ENCODE measurements at regions not wholly inside any gene's neighbourhood (a gene's known extent, or its start where the extent isn't known, plus 50 kb on each side); places are given as distances from the start of the nearest gene placed in this dataset.
"Not testable (repeated sequence)": the region's sequence is repeated elsewhere in the genome, so short reads cannot be mapped to it uniquely, and the experiment has no call there.

- Mint-ChIP-seq H3K36me3 (no peaks in the 10 kb centered on the region), H3K9me3 (no peaks in the 10 kb centered on the region), H3K27ac (no peak overlapping the region)
- DNase-seq (ENCODE audit: low spot score in 2 of 2) (no peak), ATAC-seq (no peak)
Observed at GRCh38 chr6:8857160-8857559, 421.8 kb upstream of the SLC35B3 start.

GRCh38 chr6:8855411-8855810 lies 420.1 kb upstream of the SLC35B3 start:
- no peak overlapping the region for H3K27ac Mint-ChIP-seq
- DNase-seq (ENCODE audit: low spot score in 2 of 2), result no peak

GRCh38 chr6:8852332-8852731 lies 417.0 kb upstream of the SLC35B3 start:
- ATAC-seq, result no peak
- DNase-seq (ENCODE audit: low spot score in 2 of 2), result no peak
- no peaks in the 10 kb centered on the region for H3K36me3 Mint-ChIP-seq
- peaks cover 3 to 10% of the 10 kb centered on the region in 2 donors for H3K9me3 Mint-ChIP-seq
- no peak overlapping the region for H3K27ac Mint-ChIP-seq

More at GRCh38 chr6:8855411-8855810, 420.1 kb upstream of the SLC35B3 start:
- Mint-ChIP-seq H3K36me3 (no peaks in the 10 kb centered on the region), H3K9me3 (peaks cover 3 to 4% of the 10 kb centered on the region in 2 donors)
- no peak for ATAC-seq

- peaks cover 8 to 10% of the 10 kb centered on the region in 2 donors for H3K9me3 Mint-ChIP-seq
- ATAC-seq; DNase-seq (ENCODE audit: low spot score in 2 of 2); H3K36me3 Mint-ChIP-seq; H3K27ac Mint-ChIP-seq: not testable (repeated sequence)
Observed at GRCh38 chr6:8846680-8847079, 411.3 kb upstream of the SLC35B3 start.

- H3K27ac Mint-ChIP-seq, result no peak overlapping the region
- DNase-seq (ENCODE audit: low spot score in 2 of 2) (no peak), ATAC-seq (no peak)
- peaks cover 7 to 9% of the 10 kb centered on the region in 2 donors for H3K9me3 Mint-ChIP-seq
- H3K36me3 Mint-ChIP-seq, result no peaks in the 10 kb centered on the region
Observed at GRCh38 chr6:8845690-8846089, 410.3 kb upstream of the SLC35B3 start.

GRCh38 chr6:8844968-8845367 lies 409.6 kb upstream of the SLC35B3 start:
- peaks cover 5 to 6% of the 10 kb centered on the region in 2 donors for H3K9me3 Mint-ChIP-seq
- H3K36me3 Mint-ChIP-seq, result no peaks in the 10 kb centered on the region
- no peak overlapping the region for H3K27ac Mint-ChIP-seq
- no peak for ATAC-seq
- DNase-seq (ENCODE audit: low spot score in 2 of 2), result no peak

GRCh38 chr6:8839626-8840025 lies 404.3 kb upstream of the SLC35B3 start:
- ATAC-seq, result no peak
- H3K9me3 Mint-ChIP-seq, result peaks cover 3 to 4% of the 10 kb centered on the region in 2 donors

GRCh38 chr6:8837343-8837742 lies 402.0 kb upstream of the SLC35B3 start:
- H3K9me3 Mint-ChIP-seq, result peaks cover 3 to 4% of the 10 kb centered on the region in 2 donors
- no peak for DNase-seq (ENCODE audit: low spot score in 2 of 2)
- H3K27ac Mint-ChIP-seq, result no peak overlapping the region
- no peaks in the 10 kb centered on the region for H3K36me3 Mint-ChIP-seq
- no peak for ATAC-seq

More at GRCh38 chr6:8839626-8840025, 404.3 kb upstream of the SLC35B3 start:
- Mint-ChIP-seq H3K27ac (no peak overlapping the region), H3K36me3 (no peaks in the 10 kb centered on the region)
- DNase-seq (ENCODE audit: low spot score in 2 of 2), result no peak

- H3K36me3 Mint-ChIP-seq; H3K9me3 Mint-ChIP-seq; H3K27ac Mint-ChIP-seq; DNase-seq (ENCODE audit: low spot score in 2 of 2); ATAC-seq: not testable (repeated sequence)
Observed at GRCh38 chr6:8832695-8833094, 397.4 kb upstream of the SLC35B3 start.

- no peak for ATAC-seq
- H3K27ac Mint-ChIP-seq, result no peak overlapping the region
- H3K36me3 Mint-ChIP-seq, result no peaks in the 10 kb centered on the region
- H3K9me3 Mint-ChIP-seq, result peaks cover under 1 to 5% of the 10 kb centered on the region in 2 donors
- no peak for DNase-seq (ENCODE audit: low spot score in 2 of 2)
Observed at GRCh38 chr6:8831366-8832152, 396.2 kb upstream of the SLC35B3 start.

GRCh38 chr6:8830794-8831193 lies 395.4 kb upstream of the SLC35B3 start:
- Mint-ChIP-seq H3K9me3 (peaks cover 5 to 6% of the 10 kb centered on the region in 2 donors), H3K36me3 (no peaks in the 10 kb centered on the region), H3K27ac (no peak overlapping the region)
- DNase-seq (ENCODE audit: low spot score in 2 of 2) (no peak), ATAC-seq (no peak)

- ATAC-seq, result no peak
- DNase-seq (ENCODE audit: low spot score in 2 of 2), result no peak
- H3K36me3 Mint-ChIP-seq, result no peaks in the 10 kb centered on the region
- peaks cover 5 to 6% of the 10 kb centered on the region in 2 donors for H3K9me3 Mint-ChIP-seq
- no peak overlapping the region for H3K27ac Mint-ChIP-seq
Observed at GRCh38 chr6:8829796-8830195, 394.5 kb upstream of the SLC35B3 start.

- H3K9me3 Mint-ChIP-seq, result peaks cover 5 to 6% of the 10 kb centered on the region in 2 donors
- DNase-seq (ENCODE audit: low spot score in 2 of 2), result no peak
- H3K36me3 Mint-ChIP-seq, result no peaks in the 10 kb centered on the region
- no peak for ATAC-seq
- H3K27ac Mint-ChIP-seq, result no peak overlapping the region
Observed at GRCh38 chr6:8829296-8829695, 394.0 kb upstream of the SLC35B3 start.

- no peak for ATAC-seq
- DNase-seq (ENCODE audit: low spot score in 2 of 2), result no peak
- peaks cover 5 to 6% of the 10 kb centered on the region in 2 donors for H3K9me3 Mint-ChIP-seq
- H3K36me3 Mint-ChIP-seq, result no peaks in the 10 kb centered on the region
- H3K27ac Mint-ChIP-seq, result no peak overlapping the region
Observed at GRCh38 chr6:8828376-8828775, 393.0 kb upstream of the SLC35B3 start.

- H3K27ac Mint-ChIP-seq, result no peak overlapping the region
Observed at GRCh38 chr6:8825726-8826125, 390.4 kb upstream of the SLC35B3 start.

GRCh38 chr6:8821981-8822381 lies 386.6 kb upstream of the SLC35B3 start:
- no peaks in the 10 kb centered on the region for H3K36me3 Mint-ChIP-seq
- DNase-seq (ENCODE audit: low spot score in 2 of 2) (no peak), ATAC-seq (no peak)
- H3K27ac Mint-ChIP-seq, result no peak overlapping the region
- peaks cover 0 to 9% of the 10 kb centered on the region in 2 donors for H3K9me3 Mint-ChIP-seq

More at GRCh38 chr6:8825726-8826125, 390.4 kb upstream of the SLC35B3 start:
- peaks cover 5 to 6% of the 10 kb centered on the region in 2 donors for H3K9me3 Mint-ChIP-seq
- ATAC-seq (no peak), DNase-seq (ENCODE audit: low spot score in 2 of 2) (no peak)
- H3K36me3 Mint-ChIP-seq, result no peaks in the 10 kb centered on the region

- H3K27ac Mint-ChIP-seq, result no peak overlapping the region
- peaks cover 0 to 3% of the 10 kb centered on the region in 2 donors for H3K9me3 Mint-ChIP-seq
- DNase-seq (ENCODE audit: low spot score in 2 of 2) (no peak), ATAC-seq (no peak)
- no peaks in the 10 kb centered on the region for H3K36me3 Mint-ChIP-seq
Observed at GRCh38 chr6:8820313-8820712, 385.0 kb upstream of the SLC35B3 start.

- Mint-ChIP-seq H3K36me3 (no peaks in the 10 kb centered on the region), H3K9me3 (peaks cover 0 to 3% of the 10 kb centered on the region in 2 donors), H3K27ac (no peak overlapping the region)
- no peak for ATAC-seq
- DNase-seq (ENCODE audit: low spot score in 2 of 2), result no peak
Observed at GRCh38 chr6:8819446-8819845, 384.1 kb upstream of the SLC35B3 start.

Data from activated naive CD4-positive, alpha-beta T cell treated with anti-CD3 and anti-CD28 coated beads, Interleukin-2, amount 50 U/mL, for 72 hours (primary cell).